HG03103 (cell line): ENCODE measurements at regions not wholly inside any gene's neighbourhood (a gene's known extent, or its start where the extent isn't known, plus 50 kb on each side); places are given as distances from the start of the nearest gene placed in this dataset.
"Not testable (repeated sequence)": the region's sequence is repeated elsewhere in the genome, so short reads cannot be mapped to it uniquely, and the experiment has no call there.

Experiments
- ATAC-seq: cut with Tn5 transposase; IDR thresholded peaks from one replicate; pipeline ENCODE4 v1.9.1; 2021; ENCODE audit warnings: low read depth; ENCODE audit not compliant: unreplicated experiment

GRCh38 chr17:27200476-27200875 lies 93.4 kb upstream of the WSB1 start:
- no peak for ATAC-seq

GRCh38 chr17:27203241-27203640 lies 90.7 kb upstream of the WSB1 start:
- no peak for ATAC-seq

- no peak for ATAC-seq
These were observed 87.5 kb upstream of the WSB1 start for GRCh38 chr17:27206447-27206846.

- ATAC-seq: no peak
These were observed 86.8 kb upstream of the WSB1 start for GRCh38 chr17:27207073-27207513.

GRCh38 chr17:27208370-27208769 lies 85.5 kb upstream of the WSB1 start:
- not testable (repeated sequence) for ATAC-seq

GRCh38 chr17:27209316-27209715 lies 84.6 kb upstream of the WSB1 start:
- ATAC-seq: no peak

- not testable (repeated sequence) for ATAC-seq
These were observed 83.1 kb upstream of the WSB1 start for GRCh38 chr17:27210809-27211208.

GRCh38 chr17:27216836-27217235 lies 77.1 kb upstream of the WSB1 start:
- no peak for ATAC-seq

GRCh38 chr17:27217631-27218030 lies 76.3 kb upstream of the WSB1 start:
- ATAC-seq: peak; percentile 48

- no peak for ATAC-seq
These were observed 75.9 kb upstream of the WSB1 start for GRCh38 chr17:27218041-27218440.

- ATAC-seq: peak; percentile 59
These were observed 75.0 kb upstream of the WSB1 start for GRCh38 chr17:27218719-27219488.

- no peak for ATAC-seq
These were observed 71.4 kb upstream of the WSB1 start for GRCh38 chr17:27222515-27222914.

GRCh38 chr17:27224526-27225315 lies 69.2 kb upstream of the WSB1 start:
- no peak for ATAC-seq

GRCh38 chr17:27226611-27227230 lies 67.2 kb upstream of the WSB1 start:
- ATAC-seq: no peak

GRCh38 chr17:27230996-27231395 lies 62.9 kb upstream of the WSB1 start:
- ATAC-seq: no peak

- no peak for ATAC-seq
These were observed 61.6 kb upstream of the WSB1 start for GRCh38 chr17:27232328-27232727.

- no peak for ATAC-seq
These were observed 60.9 kb upstream of the WSB1 start for GRCh38 chr17:27233059-27233458.

- ATAC-seq: no peak
These were observed 60.1 kb upstream of the WSB1 start for GRCh38 chr17:27233776-27234175.

GRCh38 chr17:27236717-27237315 lies 57.1 kb upstream of the WSB1 start:
- ATAC-seq: no peak

- no peak for ATAC-seq
These were observed 56.0 kb upstream of the WSB1 start for GRCh38 chr17:27237890-27238289.

- ATAC-seq: peak; percentile 43
These were observed 54.9 kb upstream of the WSB1 start for GRCh38 chr17:27239046-27239445.
